Pons (tissue), 1 donor: ENCODE measurements at regions not wholly inside any gene's neighbourhood (a gene's known extent, or its start where the extent isn't known, plus 50 kb on each side); places are given as distances from the start of the nearest gene placed in this dataset.

Experiments
- DNase-seq: peaks from one replicate; pipeline ENCODE4 v3.0.0-alpha.2; 2016; ENCODE audit warnings: low spot score

DNA sequence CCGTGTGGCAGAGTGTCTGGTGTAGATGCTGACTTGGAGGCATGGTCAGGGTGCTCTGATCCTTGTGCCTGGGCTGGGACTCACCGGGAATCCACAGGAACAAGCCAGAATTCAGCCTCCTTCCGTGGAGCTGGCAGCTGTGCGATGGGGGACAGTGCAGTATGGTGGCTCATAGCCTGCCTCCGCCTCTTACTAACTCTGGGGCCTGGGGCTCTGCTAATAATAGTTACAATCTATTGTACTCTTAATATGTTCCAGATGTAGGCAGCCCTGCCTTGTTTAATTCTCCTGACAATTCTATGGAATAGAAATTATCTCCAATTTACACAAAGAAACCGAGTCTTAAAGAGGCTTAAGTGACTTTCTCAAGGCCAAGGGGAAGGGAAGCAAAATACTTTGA, 77.6 kb downstream of the PCDH1 start:
- DNase-seq: no peak

DNA sequence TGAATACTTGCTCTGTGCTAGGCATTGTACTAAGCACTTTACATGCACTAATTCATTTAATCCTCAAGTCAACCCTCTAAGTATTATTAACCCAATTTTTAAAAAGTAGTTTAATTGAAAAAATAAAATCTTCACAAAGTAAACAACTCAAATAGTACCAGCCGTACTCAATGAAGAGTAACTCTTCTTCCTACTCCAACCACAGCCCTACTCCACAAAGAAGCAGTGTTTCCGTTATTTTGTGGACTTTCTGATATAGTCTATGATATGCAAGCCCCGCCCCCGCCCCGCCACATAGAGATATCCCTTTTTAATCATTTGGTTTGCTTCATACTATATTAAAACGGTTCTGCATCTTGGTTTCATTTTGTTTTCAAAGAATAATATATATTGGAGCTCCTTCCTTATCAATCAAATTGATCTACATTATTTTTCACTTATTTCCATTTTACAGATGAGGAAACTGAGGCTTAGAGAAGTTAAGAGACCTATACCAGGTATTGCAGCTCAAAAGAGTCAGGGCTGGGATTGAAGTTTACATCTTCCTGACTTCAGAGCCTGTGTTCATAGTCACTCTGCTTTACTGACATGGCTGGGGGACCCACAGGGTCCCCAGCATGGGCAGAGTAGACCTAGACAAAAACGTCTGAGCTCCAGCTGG, 78.6 kb downstream of the PCDH1 start:
- DNase-seq: no peak

DNA sequence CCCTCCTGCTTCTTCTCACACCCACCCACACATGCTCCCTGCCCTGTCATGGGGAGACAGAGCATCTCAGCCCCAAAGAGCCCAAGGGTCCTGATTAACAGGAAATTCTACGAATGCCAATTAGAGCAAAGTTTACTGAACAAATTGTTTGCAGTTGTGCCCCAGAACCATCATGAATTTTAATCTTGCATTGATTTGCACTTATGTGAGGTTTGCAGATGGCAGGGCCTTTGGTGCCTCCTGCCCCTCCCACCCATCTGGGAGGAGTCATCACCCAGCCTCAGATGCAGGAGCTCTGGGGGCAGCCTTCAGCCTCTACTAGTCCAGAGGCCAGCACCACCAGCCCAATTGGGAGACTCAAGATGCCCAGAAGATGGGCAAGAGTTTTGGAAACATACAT, 80.8 kb downstream of the PCDH1 start:
- no peak for DNase-seq

DNA sequence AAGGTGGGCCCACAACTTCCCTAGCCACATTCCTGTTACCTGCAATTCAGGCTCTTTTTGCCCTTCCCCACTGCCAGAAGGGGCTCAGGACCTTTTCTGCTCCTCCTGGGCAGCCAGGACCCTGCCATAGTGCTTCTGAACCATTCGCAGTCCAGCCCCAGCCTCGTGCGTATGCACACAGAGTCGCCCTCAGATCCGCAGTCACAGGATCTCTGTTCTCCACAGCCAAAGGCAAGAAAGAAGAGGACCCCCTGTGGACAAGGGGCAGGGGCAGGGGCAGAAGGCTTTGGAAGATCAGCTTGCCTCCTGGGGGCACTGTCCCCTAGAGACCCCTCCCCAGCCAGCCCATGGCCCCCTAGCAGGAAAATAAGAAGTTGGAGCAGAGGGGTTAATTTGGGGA, 82.8 kb downstream of the PCDH1 start:
- no peak for DNase-seq

DNA sequence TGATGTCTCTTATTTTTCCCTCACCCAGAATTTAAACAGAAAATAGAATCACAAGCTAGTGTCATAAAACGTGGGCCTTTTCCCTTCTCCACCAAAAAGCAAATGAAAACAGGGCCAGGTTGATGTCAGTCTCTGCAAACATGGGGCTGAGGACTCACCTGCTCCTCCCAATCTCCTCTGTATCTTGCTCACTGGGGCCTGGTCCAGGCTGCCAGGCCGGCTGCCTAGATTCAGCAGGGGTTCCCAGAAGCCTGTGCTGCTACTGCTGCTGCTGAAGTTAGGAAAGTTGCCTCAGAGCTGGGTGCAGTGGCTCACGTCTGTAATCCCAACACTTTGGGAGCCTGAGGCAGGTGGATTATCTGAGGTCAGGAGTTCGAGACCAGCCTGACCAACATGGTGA, 84.3 kb downstream of the PCDH1 start:
- no peak for DNase-seq

DNA sequence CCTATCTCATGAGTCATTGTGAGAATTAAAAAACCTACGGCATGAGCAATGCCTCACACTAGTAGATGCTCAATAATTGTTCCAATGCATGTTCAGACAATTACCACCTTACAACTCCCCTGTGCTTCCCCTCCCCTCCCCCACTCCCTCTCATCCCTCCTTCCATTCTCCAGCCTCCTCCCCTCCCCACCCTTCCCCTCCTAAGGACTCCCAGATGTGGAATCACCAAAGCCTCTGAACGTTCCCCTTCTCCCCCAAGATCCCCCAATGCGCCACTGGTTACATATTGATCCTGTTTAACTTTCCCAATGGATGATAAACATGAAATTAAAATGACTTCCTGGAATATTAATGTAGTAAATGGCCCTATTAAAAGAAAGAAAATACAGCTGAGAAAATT, 84.8 kb downstream of the PCDH1 start:
- DNase-seq: no peak

DNA sequence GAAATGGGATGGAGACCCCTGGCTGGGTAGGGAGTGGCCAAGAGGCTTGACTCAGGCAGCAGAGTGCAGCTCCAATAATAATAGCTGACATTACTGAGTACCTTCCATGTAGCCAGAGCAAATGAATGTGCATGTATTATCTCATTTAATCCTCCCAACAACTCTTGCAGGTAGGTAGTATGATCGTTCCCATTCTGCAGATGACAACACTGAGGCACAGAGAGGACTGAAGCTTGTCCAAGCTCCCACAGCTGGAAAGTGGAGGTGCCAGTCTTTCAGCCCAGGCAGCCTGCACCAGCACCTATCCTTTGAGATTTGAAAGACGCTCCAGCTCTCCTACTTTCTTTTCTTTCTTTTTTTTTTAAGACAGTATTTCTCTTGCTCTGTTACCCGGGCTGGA, 87.6 kb downstream of the PCDH1 start:
- no peak for DNase-seq

GRCh38 chr5:141789330-141789729, 88.9 kb downstream of the PCDH1 start:
- no peak for DNase-seq

DNA sequence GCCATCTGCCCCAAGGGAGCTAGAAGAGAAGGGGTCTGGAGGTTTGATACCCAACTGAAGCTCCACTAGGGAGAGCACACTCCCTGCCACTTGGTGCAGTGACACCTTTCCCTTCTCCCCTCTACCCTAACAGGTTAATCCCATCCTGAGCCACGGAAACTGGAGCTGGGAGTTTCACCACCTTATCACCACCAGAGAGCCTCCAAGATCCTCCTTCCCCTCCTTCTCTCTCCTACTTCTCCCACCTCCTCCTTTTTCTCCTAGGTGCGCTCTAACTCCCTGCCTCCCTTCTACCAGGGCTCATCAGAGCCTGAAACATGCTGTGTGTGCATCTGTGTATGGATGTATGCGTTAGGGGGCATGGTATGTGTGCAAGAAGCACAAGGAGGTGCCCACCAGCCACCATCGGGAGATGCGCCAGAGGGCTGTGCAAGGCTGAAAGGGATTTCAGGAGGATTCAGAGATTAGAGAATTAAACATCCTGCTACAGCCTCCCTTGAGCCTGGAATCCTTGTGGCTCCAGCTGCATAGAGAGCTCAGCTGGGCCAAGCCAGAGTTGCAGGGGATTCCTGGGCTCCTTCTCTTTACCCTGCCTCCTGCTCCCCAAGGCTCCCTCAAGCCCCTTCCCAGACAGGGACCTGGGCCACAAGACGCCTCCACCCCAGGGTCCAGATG, 89.8 kb downstream of the PCDH1 start:
- no peak for DNase-seq

GRCh38 chr5:141787376-141787775, 90.8 kb downstream of the PCDH1 start:
- DNase-seq: no peak

- no peak for DNase-seq
Measured at GRCh38 chr5:141786700-141787099, 91.5 kb downstream of the PCDH1 start.

GRCh38 chr5:141785711-141786110, 92.5 kb downstream of the PCDH1 start:
- DNase-seq: no peak

DNA sequence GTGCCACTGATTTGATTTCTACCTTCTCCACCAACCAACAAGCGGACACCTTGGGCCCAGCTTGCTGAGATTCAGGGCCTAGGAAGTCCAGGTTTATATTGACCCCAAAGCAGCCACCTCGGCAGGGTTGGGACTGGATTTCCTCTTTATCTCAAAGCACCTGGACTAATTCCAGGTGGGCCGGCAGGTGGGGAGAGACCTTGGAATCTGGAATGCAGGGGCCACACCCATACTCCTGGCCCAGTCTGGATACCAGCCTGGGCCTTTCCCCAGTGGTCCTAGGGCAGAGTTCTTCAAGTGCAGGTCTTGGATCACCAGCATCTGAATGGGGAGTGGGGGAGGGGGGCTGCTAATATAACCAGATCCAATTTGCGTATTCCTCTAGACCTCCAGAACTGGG, 93.1 kb downstream of the PCDH1 start:
- DNase-seq: no peak

- no peak for DNase-seq
Measured at GRCh38 chr5:141784529-141784928, 93.7 kb downstream of the PCDH1 start.

- no peak for DNase-seq
Measured at GRCh38 chr5:141783947-141784296, 94.3 kb downstream of the PCDH1 start.

GRCh38 chr5:141783005-141783946, 94.9 kb downstream of the PCDH1 start:
- DNase-seq: no peak

DNA sequence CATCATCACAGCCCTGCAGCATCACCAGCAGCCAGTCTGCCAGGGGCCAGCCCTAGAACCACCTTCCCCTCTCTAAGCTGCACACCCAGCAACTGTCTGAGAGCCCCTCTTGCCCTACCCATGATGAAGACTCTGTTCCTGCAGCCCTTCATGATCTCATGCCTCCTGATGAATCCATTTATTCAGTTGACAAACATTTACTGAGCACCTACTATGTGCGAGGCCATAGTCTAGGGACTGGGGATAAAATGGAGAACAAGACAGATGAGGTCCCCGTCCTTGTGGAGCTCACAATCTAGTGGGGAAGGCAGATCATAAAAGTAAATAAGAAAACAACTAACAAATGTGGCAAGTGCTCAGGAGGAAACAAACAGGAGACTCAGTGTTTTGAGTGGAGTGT, 96.3 kb downstream of the PCDH1 start:
- DNase-seq: no peak

DNA sequence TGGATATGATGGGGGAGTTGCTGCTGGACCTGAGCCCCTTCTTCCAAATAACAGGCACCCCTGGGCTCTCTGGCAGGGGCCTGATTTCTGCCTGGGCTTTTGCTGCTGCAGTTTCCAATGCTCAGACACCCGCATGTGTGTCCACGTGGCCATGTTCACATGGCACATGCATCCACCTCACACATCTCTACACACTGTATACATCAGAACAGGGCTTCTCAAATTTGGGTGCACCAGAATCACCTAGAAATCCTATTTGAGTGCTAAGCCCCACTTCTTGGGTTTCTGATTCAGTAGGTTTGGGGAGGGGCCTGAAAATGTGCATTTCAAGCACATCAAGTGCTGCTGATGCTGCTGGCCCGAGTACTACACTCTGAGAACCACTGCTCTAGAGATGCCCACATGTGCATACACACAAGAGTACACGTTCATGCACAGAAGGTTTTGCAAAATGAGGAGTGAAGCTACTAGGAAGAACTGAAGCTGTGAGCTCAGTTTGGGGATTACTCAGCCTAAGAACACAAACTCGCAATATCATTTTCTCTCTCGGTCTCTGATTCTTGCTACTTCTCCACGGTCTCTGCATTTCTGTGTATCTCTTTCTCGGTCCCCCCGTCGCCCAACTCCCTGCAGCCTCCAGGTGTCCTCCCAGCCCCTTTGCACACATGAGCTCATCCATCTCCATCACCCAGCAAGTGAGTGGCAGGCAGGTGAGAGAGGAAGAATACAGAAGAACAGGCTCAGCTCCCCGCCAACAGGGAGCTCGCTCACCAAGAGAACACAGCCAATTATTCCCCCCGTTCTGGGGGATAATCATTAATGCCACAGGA, 97.0 kb downstream of the PCDH1 start:
- no peak for DNase-seq

DNA sequence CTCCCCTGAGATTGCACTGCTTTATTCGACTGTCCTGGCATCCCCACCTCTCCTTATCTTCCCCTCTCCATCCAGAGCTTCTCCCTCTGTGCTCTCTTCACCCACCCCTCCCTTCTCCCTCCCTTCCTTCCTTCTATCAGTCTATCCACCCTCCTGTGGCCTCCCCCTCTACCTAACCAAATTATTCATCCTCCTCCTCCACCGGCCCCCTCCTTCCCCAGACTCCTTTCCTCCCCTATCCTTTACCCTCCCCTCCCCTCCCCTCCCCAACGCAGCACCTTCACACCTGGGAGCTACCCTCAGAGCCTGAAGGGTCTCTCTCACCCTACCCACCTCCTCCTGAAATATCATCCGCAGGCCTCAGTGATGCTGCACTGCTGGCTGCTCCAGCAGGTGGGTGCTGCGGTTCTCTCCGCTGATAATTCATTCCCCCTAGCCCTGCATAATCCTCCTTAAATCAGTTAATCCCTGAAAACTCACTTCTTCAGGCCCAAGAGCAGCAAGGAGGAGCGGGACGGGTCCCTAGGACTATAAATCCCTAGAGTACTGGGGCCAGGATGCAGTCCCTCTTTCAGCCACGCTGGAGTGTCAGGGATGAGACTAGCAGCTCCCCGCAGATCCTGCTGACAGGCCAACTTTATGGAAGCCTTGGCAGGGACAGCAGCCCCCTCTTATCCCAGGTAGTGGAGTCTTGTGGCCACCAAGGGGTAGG, 97.8 kb downstream of the PCDH1 start:
- DNase-seq: no peak

- no peak for DNase-seq
Measured at GRCh38 chr5:141779503-141779973, 97.5 kb upstream of the ARAP3 start.

- no peak for DNase-seq
Measured at GRCh38 chr5:141778683-141779082, 96.7 kb upstream of the ARAP3 start.
